ENCODE measurements at regions not wholly inside any gene's neighbourhood (a gene's known extent, or its start where the extent isn't known, plus 50 kb on each side); places are given as distances from the start of the nearest gene placed in this dataset.

DNA sequence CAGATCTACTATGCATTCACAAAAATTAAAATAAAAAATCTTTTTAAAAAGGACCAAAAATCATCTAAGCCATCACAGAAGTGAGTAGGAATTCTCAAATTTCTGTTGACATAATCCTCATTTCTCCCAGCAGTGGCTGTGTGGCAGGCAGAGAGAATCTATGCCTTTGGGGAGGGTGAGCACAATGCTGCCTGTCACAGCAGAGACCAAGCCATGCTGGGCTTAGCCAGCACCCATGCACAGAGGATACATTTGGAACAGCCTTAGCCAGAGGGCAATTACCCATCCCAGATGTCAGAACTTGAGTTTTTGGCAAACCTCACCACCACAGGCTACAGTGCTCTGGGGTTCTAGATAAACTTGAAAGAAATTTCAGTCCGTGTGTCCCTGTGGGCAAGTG, 1274.8 kb upstream of the ADGRL3 start:
- no peak for DNase-seq

DNA sequence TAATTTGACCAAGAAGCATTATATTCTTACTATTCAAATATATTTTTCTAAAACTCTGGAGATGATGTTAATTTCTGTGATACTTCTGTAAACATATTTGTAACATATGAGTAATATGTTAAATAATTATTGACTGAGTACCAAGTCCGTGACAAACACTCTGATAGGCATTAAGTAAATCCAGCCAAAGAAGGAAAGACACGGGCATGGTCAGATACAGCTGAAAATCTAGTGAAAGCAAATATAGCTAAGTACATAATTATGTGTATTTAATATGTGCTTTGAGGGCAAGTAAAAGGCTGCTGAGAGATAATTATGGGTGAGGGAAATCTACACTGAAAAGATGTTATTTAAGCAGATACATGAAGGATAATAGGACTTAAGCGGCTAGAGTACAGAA, 1263.6 kb upstream of the ADGRL3 start:
- no peak for DNase-seq

GRCh38 chr4:59938166-59938565, 1262.0 kb upstream of the ADGRL3 start:
- no peak for DNase-seq

- no peak for DNase-seq
These were observed 1254.8 kb upstream of the ADGRL3 start for GRCh38 chr4:59945277-59945676.

GRCh38 chr4:59945716-59946115, 1254.4 kb upstream of the ADGRL3 start:
- DNase-seq = no peak

GRCh38 chr4:59956366-59956765, 1243.8 kb upstream of the ADGRL3 start:
- no peak for DNase-seq

DNA sequence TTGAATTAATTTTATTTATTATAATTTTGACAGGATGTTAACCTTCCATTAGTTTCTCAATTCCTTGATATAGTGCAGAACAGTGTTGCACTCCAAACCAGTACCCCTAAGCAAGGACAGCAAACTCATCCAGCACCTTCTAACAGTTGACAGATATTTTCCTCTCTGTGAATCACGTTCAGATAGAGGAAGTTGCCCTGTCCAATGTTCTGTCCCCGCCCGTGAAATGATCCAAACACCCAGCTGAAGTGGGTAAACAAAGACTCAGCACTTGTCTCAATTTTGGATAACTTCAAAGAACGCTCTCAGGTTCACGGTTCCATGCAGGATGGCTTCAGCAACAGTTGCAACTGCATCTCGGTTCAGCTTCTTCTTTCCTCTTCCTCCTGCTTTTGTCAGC, 1240.0 kb upstream of the ADGRL3 start:
- DNase-seq = no peak

GRCh38 chr4:59966758-59967157, 1233.4 kb upstream of the ADGRL3 start:
- no peak for DNase-seq

GRCh38 chr4:59968796-59969195, 1231.3 kb upstream of the ADGRL3 start:
- DNase-seq = no peak

DNA sequence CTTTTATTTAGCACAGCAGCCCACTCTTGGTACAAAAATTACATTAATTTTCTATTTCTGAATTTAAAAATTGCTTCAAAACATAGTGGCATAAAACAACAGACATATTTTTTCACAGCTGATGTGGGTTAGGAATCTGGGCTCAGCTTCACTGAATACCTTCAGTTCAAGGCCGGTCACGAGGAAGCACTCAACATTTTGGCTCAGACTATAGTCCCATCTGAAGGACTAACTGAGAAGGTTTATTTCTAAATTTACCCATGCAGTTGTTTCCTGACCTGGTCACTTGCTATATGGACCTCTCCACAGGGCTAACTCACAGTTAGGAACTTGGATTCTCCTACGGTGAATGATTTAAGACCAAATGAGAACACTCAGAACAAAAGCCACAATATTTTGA, 1230.2 kb upstream of the ADGRL3 start:
- DNase-seq = no peak

GRCh38 chr4:59971952-59972351, 1228.2 kb upstream of the ADGRL3 start:
- DNase-seq = no peak

DNA sequence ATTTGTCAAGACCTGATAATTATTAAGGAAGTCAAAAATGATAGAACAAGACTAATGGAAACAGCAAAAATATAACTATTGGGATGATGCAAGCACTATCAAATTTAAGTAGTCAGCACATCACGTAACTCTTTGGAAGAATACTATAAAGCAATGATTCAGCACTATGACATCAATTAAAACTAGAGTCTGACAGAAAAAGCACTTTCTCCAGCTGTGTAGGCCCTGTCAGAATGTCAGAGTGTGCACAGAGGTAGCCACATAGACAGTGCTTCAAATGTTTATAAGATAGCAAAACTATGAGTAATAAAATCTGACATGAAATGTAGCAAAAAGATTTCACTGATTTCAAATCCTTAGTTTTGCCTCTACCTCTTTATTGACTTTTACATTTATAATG, 1226.6 kb upstream of the ADGRL3 start:
- DNase-seq = no peak

GRCh38 chr4:59979061-59979460, 1221.1 kb upstream of the ADGRL3 start:
- DNase-seq = no peak

DNA sequence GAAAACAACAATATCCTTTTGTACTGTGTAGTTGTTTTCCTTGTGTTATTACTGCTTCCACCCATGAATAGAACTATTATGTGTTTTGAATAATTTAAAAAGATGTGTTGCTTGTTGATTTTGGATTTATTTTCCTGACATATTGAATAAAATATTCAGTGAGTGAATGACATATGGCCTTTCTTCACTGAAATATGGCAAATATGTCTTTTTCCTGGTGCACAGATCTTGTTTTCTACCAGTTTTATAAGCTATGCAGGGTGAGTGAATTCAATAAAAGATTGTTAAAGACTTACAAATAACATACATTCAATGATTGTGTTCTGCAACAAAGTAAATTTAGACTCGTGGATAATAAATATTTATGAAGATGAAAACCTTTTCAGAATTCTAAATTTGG, 1216.3 kb upstream of the ADGRL3 start:
- no peak for DNase-seq

- DNase-seq = no peak
These were observed 1212.8 kb upstream of the ADGRL3 start for GRCh38 chr4:59987289-59987688.

GRCh38 chr4:59994118-59994517, 1206.0 kb upstream of the ADGRL3 start:
- no peak for DNase-seq

DNA sequence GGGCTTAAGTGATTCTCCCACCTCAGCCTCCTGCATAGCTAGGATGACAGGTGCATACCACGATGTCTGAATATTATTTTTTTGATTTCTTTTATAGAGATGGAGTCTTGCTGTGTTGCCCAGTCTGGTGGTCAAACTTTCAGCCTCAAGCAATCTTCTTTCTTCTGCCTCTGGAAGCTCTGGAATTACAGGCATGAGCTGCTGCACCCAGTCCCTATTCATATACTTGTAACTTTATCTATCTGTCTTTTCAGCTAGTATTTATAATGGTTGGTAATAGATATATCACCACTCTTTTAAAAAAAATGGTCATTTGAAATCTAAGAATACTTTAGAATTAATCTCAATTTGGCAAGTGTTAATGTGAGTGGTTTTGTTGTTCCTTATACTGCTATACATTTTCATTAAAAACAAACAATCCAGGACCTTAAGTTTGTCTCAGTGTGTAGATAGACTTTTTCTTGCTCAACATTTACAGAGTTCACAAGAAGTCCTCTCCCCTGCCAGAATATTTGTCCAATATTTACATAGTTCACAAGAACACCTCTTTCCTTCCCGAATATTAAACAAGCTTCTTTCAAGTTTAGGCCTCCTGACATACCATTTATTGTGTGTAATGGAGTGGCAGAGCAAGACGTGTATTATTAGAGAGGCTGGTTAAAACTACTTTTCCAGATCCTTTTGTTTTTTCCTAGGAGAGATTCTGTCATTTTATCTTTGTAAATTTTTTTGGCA, 1197.4 kb upstream of the ADGRL3 start:
- DNase-seq = no peak

DNA sequence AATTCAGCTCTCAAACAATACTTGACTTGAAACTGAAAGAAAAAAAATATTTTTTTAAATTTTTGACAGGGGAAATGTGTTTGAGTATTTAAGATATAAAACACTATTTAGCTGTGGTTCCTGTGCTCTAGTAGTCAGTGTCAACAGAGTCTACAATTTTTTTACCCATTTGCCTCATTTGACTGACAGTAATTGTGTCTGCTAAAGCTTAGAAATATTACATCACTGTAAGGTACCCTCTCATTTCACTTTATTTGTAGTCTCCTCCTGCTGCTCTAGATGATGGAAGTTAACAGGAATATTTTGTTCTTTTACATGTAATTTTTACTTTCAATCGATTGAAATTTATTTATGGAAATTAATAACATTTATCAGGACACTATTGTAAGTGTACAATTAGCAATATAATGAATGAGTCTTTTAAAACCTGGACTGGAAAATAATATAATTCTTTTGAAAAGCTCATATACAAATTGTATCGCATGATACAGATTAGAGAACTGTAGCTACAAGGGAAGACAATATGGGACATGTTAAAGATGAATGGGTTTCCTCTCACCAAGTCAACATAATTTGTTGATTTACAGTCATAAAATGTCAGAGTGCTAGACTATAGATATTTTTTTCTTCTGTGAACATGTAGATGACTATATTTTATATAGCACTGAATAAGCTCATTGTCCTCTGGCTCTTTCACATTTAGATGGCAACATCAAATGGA, 1186.5 kb upstream of the ADGRL3 start:
- no peak for DNase-seq

- DNase-seq = no peak
These were observed 1183.2 kb upstream of the ADGRL3 start for GRCh38 chr4:60016971-60017370.

GRCh38 chr4:60019180-60019579, 1180.9 kb upstream of the ADGRL3 start:
- no peak for DNase-seq

DNA sequence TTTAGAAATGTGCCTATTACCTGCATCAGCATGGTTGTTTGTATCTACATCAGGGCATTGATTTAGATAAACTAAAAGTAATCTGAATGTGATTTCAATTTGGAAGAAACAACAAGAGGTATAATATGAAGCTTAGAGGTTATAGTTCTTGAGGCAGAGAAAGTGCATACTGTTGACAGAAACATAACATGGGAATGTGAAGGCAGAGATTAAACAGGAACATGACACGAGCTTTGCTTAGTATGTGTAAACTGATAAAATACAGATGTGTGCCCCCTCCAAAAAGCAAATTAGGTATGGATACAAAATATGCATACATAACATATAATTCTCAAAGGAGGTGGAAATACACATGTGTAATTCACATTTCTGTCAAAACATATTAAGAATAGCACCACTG, 1180.2 kb upstream of the ADGRL3 start:
- DNase-seq = no peak

DNA sequence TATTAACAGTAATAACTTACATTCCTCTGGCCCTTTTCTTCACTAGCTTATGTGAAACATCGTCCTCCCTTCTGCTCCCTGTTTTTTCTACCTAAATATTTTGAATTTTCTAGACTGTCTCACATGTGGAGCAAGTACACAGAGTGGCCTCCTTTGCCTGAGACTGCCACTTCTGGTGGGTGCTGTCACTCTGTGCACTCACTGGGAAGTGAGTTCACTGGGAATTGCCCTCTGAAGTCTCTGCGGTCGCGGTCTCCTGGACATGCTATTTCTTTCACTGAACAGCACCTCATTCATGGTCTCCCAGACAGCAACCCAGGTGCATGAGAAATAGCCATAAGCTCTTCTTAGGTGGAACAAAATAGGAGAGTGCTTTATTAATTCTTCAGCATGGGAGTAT, 1179.7 kb upstream of the ADGRL3 start:
- no peak for DNase-seq

GRCh38 chr4:60033826-60034225, 1166.3 kb upstream of the ADGRL3 start:
- DNase-seq = no peak

GRCh38 chr4:60034361-60034760, 1165.8 kb upstream of the ADGRL3 start:
- DNase-seq = no peak

- no peak for DNase-seq
These were observed 1160.2 kb upstream of the ADGRL3 start for GRCh38 chr4:60039908-60040307.

Measured in HCEC 1CT (cell line).